Brain pericyte (primary cell): ENCODE measurements at regions not wholly inside any gene's neighbourhood (a gene's known extent, or its start where the extent isn't known, plus 50 kb on each side); places are given as distances from the start of the nearest gene placed in this dataset.
A peak's percentile ranks its signal among the peaks of the same experiment; 100 is the strongest.
"Not testable (repeated sequence)": the region's sequence is repeated elsewhere in the genome, so short reads cannot be mapped to it uniquely, and the experiment has no call there.

Source experiments
- DNase-seq: peaks from one replicate; pipeline ENCODE4 v3.0.0-alpha.2; 2012; ENCODE audit warnings: low read depth, low spot score

DNA sequence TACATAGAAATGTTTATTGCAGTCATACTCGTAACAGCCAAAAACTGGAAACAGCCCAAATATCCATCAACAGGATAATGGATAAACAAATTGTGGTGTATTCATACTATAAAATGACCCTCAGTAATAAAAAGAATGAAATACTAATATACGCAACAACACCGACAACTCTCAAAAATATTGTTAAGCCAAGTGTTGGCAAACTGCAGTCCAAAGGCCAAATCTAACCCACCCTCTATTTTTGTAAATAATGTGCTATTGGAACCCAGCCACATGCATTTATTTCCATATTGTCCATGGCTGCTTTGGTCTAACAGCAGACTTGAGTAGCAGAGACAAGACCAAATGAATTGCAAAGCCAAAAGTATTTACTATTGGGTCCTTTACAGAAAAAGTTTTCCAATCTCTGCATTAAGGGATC is 151.0 kb downstream of the MREG start:
- DNase-seq, result no peak

DNA sequence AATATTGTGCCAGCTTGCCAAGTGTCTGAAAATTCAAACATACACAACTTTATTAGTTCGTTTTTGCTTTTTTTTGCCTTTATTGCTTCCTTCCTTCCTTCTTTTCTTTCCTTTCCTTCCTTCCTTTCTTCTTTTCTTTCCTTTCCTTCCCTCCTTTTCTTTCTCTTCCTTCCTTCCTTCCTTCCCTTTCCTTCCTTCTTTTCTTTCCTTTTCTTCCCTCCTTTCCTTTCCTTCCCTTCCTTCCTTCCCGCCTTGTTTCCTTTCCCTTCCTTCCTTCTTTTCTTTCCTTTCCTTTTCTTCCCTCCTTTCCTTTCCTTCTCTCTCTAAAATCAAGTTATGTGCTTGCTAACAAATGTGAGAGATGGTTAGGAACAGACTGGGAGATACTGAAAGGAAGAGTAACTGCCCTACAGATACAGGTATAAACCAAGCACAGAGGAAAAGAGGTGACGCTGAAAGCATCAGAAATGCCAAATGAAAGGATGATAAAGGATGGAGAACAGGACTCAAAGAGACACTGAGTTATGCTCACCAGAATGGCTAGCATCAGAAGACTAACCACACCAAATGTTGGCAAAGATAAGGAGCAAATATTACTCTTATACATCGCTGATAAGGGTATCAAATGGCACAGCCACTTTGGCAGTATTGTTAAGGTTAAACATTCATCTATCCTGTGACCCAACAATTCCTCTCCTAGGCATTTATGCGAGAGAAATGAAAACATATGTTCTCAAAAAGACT is 151.6 kb downstream of the MREG start:
- no peak for DNase-seq

DNA sequence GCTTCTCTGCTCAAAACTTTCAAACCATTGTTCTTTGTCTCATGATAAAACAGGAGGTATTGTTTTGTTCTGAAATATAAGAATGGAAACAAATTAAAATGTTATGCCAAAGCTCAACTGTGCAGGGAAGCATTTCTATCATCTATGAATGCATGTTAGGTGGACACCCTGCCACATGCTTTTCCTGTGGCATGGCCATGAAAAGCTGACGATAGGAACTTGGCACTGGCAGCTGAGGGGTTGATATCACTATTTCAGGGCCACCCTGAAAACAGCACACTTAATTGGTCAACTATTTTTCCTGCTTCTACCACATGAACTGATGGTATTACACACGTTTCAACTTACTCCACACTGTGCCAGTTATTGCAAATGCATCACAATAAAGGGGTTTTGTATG is 157.3 kb downstream of the MREG start:
- no peak for DNase-seq

DNA sequence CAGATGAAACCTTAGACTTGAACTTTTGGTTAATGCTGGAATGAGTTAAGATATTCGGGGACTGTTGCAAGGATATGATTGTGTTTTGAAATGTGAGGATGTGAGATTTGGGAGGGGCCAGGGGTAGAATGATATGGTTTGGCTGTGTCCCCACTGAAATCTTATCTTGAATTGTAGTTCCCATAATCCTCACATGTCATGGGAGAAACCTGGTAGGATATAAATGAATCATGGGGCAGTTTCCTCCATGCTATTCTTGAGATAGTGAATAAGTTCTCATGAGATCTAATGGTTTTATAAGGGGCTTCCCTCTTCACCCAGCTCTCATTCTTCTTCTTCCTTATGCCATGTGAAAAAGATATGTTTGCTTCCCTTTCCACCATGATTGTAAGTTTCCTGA is 158.0 kb downstream of the MREG start:
- not testable (repeated sequence) for DNase-seq

- DNase-seq, result no peak
Observed at GRCh38 chr2:215854008-215854407, 159.3 kb downstream of the MREG start.

DNA sequence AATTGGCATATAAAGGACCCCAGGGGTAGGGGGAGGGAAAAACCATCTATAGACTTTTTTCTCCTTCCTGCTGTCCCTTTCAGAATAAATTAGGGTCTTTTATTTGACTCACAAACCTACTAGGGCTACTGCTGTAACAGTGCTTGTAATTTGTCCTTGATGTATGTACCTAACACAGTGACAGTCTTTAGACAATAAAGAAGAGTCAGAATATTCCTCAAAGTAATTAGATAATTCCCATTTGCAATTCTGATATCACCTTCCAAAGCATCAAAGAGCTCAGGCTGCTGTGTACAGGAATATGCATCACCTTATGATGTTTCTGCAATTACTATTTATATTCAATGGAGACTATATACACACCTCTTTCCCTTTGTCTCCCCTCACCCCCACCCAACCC is 161.7 kb downstream of the MREG start:
- DNase-seq, result no peak

GRCh38 chr2:215851082-215851481 is 162.3 kb downstream of the MREG start:
- DNase-seq, result no peak

- no peak for DNase-seq
Observed at GRCh38 chr2:215850380-215850779, 163.0 kb downstream of the MREG start.

- DNase-seq, result no peak
Observed at GRCh38 chr2:215849771-215850170, 163.6 kb downstream of the MREG start.

GRCh38 chr2:215848698-215849097 is 164.7 kb downstream of the MREG start:
- DNase-seq, result no peak

GRCh38 chr2:215848146-215848545 is 165.2 kb downstream of the MREG start:
- DNase-seq, result peak; percentile 83

DNA sequence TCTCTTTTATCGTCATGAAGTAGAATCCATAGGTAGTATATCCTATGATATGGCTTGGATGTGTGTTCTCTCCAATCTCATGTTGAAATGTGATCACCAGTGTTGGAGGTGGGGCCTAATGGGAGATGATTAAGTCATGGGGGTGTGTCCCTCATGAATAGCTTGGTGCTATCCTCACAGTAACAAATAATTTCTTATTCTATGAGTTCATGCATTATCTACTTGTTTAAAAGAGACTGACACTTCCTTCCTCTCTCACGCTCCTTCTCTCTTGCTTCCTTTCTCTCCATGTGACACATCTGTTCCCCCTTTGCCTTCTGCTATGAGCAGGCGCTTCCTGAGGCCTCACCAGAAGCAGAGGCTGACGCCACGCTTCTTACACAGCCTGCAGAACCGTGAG is 165.6 kb downstream of the MREG start:
- DNase-seq, result no peak

DNA sequence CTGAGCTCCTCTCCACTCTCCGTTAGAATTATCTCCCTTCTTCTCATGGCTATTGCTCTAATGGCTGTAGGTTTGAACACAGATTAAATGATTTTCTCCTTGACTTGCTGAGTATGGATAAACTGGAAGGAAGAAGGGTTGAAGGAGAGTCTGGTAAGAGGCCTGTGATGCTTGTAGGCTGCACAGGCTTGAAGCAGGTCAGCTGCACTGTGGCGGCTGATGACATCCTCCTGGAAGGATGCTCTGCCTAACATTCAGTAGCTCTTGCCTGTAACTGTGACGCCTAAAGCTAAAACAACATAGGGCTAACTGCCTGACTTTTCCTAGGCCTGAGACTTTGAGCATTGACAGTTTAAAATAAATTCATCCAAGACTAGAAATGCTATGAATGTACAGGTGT is 166.3 kb downstream of the MREG start:
- DNase-seq, result no peak

- DNase-seq, result no peak
Observed at GRCh38 chr2:215845839-215846586, 167.3 kb downstream of the MREG start.

DNA sequence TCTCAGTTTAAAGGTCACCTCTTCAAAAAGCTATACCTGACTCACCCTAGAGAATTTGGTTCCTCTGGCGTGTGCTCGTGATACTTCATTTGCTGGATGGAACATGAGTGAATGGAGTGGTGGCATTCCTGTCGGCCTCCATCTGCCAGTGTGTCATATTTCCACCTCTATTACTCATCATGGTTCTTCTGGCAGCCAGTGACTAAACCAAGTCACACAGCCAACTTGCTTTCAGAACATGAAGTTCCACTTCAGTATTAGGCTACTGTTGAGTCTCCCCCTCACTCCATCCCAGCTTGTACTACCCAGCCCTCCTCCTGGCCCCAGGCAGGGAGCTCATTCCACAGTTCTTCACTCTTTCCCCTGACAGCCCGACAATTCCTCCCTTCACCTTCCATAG is 169.8 kb downstream of the MREG start:
- DNase-seq, result no peak

DNA sequence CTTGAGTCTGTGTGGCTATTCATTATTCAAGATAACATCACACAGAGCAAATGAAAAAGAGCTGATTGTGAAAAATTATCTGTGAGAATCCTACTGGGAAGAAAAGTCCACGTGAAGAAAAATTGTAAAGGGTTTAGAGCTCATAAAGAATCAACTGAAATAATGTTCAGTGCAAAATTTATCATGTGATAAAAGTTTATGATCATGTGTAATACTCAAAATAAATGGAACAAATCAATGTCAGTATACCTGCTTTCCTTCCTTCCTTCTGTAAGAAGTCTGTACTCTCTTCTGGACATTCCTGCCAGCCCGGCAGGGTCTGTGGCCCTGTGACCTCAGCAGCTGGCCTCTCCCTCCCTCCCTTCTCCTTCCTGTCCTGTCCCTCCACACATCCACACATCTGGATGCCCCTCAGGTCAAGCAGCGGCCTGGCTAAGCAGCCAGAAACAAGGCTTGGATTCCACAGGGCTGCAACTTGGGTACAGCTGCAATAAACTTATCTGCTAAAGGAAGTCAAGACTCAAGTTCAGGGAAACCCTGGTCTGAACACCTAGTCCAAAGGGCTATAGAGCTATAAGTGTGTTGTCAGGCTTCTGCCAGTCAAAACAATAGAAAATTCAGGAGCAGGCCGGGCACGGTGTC is 172.1 kb downstream of the MREG start:
- no peak for DNase-seq

GRCh38 chr2:215839816-215840215 is 173.5 kb downstream of the MREG start:
- DNase-seq, result no peak

- DNase-seq, result no peak
Observed at GRCh38 chr2:215839309-215839708, 174.0 kb downstream of the MREG start.

GRCh38 chr2:215836881-215837280 is 176.5 kb downstream of the MREG start:
- DNase-seq, result no peak

DNA sequence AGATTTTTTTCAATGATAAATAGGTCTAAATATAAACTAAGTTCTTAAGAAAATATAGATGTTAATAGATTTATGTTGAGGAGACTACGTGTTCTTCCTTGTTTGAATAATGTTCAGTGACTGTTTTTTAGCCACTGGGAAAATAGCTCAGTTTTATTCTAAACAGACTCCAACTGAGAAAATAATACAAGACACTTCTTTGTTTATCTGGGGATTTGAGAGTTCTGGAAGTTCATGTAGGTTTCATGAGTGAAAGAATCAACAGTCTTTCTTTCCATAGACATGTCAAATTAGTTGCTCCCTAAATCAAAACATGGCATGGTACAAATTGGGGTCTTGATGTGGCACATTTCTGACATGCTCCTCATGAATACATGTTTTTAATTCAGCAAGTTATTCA is 177.7 kb downstream of the MREG start:
- DNase-seq, result peak; percentile 63

GRCh38 chr2:215835231-215835630 is 178.1 kb downstream of the MREG start:
- DNase-seq, result no peak

DNA sequence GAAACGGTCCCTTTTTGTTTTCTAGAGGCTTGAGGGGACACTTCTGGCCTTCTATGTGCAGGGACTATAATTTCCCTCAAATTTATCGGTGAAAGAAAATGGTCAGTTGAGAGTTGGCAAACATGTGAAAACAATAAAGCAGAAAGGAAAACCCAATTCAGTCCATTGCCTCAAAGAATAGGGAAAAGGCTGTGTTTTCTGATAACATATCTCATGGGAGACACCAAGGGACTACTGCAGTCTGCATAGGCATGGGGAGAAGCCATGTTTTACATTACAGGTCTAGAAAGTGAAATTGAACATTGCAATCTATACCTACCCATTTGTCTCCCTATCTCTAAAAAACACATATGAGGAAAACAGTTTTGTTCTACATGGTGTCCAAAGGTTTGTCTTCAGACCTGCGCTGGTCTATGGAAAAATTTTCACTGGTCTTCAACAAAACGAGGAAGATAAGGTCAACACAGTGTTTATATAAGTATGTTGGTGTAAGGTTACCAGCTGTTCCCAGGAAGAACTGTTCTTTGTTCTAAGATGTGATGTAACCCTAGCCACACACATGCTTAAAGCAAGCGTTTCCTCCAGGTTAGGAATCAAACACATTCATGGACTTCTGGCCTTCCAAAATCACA is 179.7 kb downstream of the MREG start:
- peak; percentile 63 for DNase-seq
